H1 (cell line): ENCODE measurements at regions not wholly inside any gene's neighbourhood (a gene's known extent, or its start where the extent isn't known, plus 50 kb on each side); places are given as distances from the start of the nearest gene placed in this dataset.

Experiments
- CTCF ChIA-PET: fragments of 300-600 bp; sonication (Branson Sonifier 250); formaldehyde crosslinking; loops from one replicate; lab custom pipeline; 2021; ENCODE audit not compliant: partially characterized antibody; lab: Charles Lee
- POLR2A ChIA-PET: fragments of 300-600 bp; sonication (Branson Sonifier 250); formaldehyde crosslinking; loops from one replicate; lab custom pipeline; 2021; ENCODE audit warnings: inconsistent platforms; ENCODE audit not compliant: partially characterized antibody; lab: Charles Lee
- DNase-seq, 2 experiments: peaks; one replicate each; pipeline versions ENCODE4 v3.0.0 to v3.0.0-alpha.2; 2010 to 2022; ENCODE audit warnings: low spot score in 2 of 2, low read depth in 1 of 2, mixed read lengths in 1 of 2
- FAIRE-seq: peaks from 2 replicates; lab custom pipeline; 2011; peaks lifted over from hg19 to GRCh38; lab: Jason Lieb, UNC
- H2AFZ ChIP-seq: 2 replicates; pipeline ENCODE4 v1.8.1; 2012; ENCODE audit warnings: low read length, inconsistent platforms
- H2AK5ac ChIP-seq: 2 replicates; pipeline ENCODE4 v1.6.1; 2013; ENCODE audit warnings: low read depth, low read length
- H2BK120ac ChIP-seq: replicated peaks from 2 replicates; pipeline ENCODE3; 2013; ENCODE audit warnings: low read depth, low read length, inconsistent platforms
- H2BK12ac ChIP-seq: 2 replicates; pipeline ENCODE4 v1.6.1; 2013; ENCODE audit warnings: low read depth, low read length
- H2BK15ac ChIP-seq: 2 replicates; pipeline ENCODE4 v1.6.1; 2013; ENCODE audit warnings: low read length
- H2BK20ac ChIP-seq: 2 replicates; pipeline ENCODE4 v1.6.1; 2013; ENCODE audit warnings: low read length
- H2BK5ac ChIP-seq: 2 replicates; pipeline ENCODE4 v1.6.1; 2013; ENCODE audit warnings: low read depth, low read length
- H3K14ac ChIP-seq: 2 replicates; pipeline ENCODE4 v1.6.1; 2013; ENCODE audit warnings: inconsistent platforms; ENCODE audit not compliant: insufficient read length
- H3K18ac ChIP-seq: 2 replicates; pipeline ENCODE4 v1.6.1; 2013; ENCODE audit warnings: low read length; ENCODE audit errors: extremely low read depth
- H3K23ac ChIP-seq: 2 replicates; pipeline ENCODE4 v1.6.1; 2013; ENCODE audit warnings: inconsistent platforms; ENCODE audit not compliant: insufficient read length
- H3K23me2 ChIP-seq: 2 replicates; pipeline ENCODE4 v1.6.1; 2013; ENCODE audit warnings: low read depth, low read length
- H3K27ac ChIP-seq: 2 replicates; pipeline ENCODE4 v1.6.1; 2011; ENCODE audit warnings: low read depth, low read length, inconsistent platforms
- H3K27me3 ChIP-seq, 4 experiments: replicated peaks in 1 of 4; 1 replicate in 1 of 4; 2 replicates in 3 of 4; pipeline versions ENCODE4 v1.6.1 to v1.8.1; 2011 to 2013; ENCODE audit warnings: low read length in 3 of 4, mild to moderate bottlenecking in 3 of 4, inconsistent platforms in 2 of 4, mixed read lengths in 2 of 4, moderate library complexity in 1 of 4; ENCODE audit not compliant: control insufficient read depth in 3 of 4, insufficient read depth in 3 of 4; ENCODE audit errors: extremely low read depth in 1 of 4
- H3K36me3 ChIP-seq, 4 experiments: 2 replicates each; pipeline versions ENCODE4 v1.6.1 to v1.8.1; 2011 to 2013; ENCODE audit warnings: mild to moderate bottlenecking in 4 of 4, low read length in 3 of 4, moderate library complexity in 2 of 4, control low read depth in 1 of 4, inconsistent platforms in 1 of 4; ENCODE audit not compliant: insufficient read depth in 4 of 4, control insufficient read depth in 2 of 4
- H3K4ac ChIP-seq: replicated peaks from 2 replicates; pipeline ENCODE3; 2013; ENCODE audit warnings: low read length, low read depth, mixed read lengths, inconsistent platforms; ENCODE audit not compliant: insufficient read length
- H3K4me1 ChIP-seq, 4 experiments: replicated peaks in 1 of 4; 1 replicate in 1 of 4; 2 replicates in 3 of 4; pipeline versions ENCODE4 v1.6.1 to v1.8.1; 2011 to 2013; ENCODE audit warnings: low read length in 3 of 4, inconsistent platforms in 2 of 4, mixed read lengths in 1 of 4; ENCODE audit not compliant: insufficient read depth in 4 of 4, control insufficient read depth in 3 of 4
- H3K4me2 ChIP-seq, 2 experiments: 2 replicates each; pipeline versions ENCODE4 v1.6.1 to v1.8.1; 2011 to 2013; ENCODE audit warnings: low read depth in 2 of 2, low read length in 2 of 2, control low read depth in 1 of 2, inconsistent platforms in 1 of 2, mild to moderate bottlenecking in 1 of 2; ENCODE audit not compliant: insufficient read depth in 1 of 2
- H3K4me3 ChIP-seq, 4 experiments: fragments of 200-600, 300-600 bp in 1 of 4; sonication (generic), shearing (Covaris generic), sonication (Bioruptor Twin) in 1 of 4; 2 replicates each; pipeline versions ENCODE4 v1.5.1 to v1.8.1; 2011 to 2016; ENCODE audit warnings: low read length in 4 of 4, low read depth in 3 of 4, control low read depth in 2 of 4, inconsistent platforms in 2 of 4, mild to moderate bottlenecking in 2 of 4, mixed read lengths in 1 of 4, moderate library complexity in 1 of 4; ENCODE audit not compliant: insufficient read depth in 2 of 4; ENCODE audit errors: extremely low read depth in 1 of 4
- H3K56ac ChIP-seq: replicated peaks from 2 replicates; pipeline ENCODE3; 2013; ENCODE audit warnings: low read depth, mild to moderate bottlenecking, mixed read lengths, low read length, inconsistent platforms; ENCODE audit not compliant: insufficient read length
- H3K79me1 ChIP-seq: 2 replicates; pipeline ENCODE4 v1.6.1; 2013; ENCODE audit warnings: low read depth, low read length, control low read depth
- H3K79me2 ChIP-seq, 2 experiments: 2 replicates each; pipeline versions ENCODE4 v1.6.1 to v1.8.1; 2012 to 2013; ENCODE audit warnings: low read length in 2 of 2, mild to moderate bottlenecking in 2 of 2, inconsistent platforms in 1 of 2; ENCODE audit not compliant: insufficient read depth in 2 of 2, control insufficient read depth in 1 of 2
- H3K9ac ChIP-seq, 4 experiments: replicated peaks in 1 of 4; 1 replicate in 1 of 4; 2 replicates in 3 of 4; pipeline versions ENCODE4 v1.6.1 to v1.8.1; 2011 to 2013; ENCODE audit warnings: low read depth in 3 of 4, low read length in 3 of 4, control low read depth in 2 of 4, mild to moderate bottlenecking in 2 of 4, moderate library complexity in 2 of 4, inconsistent platforms in 1 of 4; ENCODE audit errors: extremely low read depth in 1 of 4
- H3K9me3 ChIP-seq, 2 experiments: 2 replicates each; pipeline versions ENCODE4 v1.6.1 to v1.8.1; 2012 to 2013; ENCODE audit warnings: mild to moderate bottlenecking in 2 of 2, moderate library complexity in 2 of 2, control low read depth in 1 of 2, inconsistent platforms in 1 of 2, low read depth in 1 of 2, low read length in 1 of 2, mixed read lengths in 1 of 2; ENCODE audit not compliant: insufficient read depth in 2 of 2
- H4K20me1 ChIP-seq, 2 experiments: replicated peaks in 1 of 2; 2 replicates each; pipeline versions ENCODE3 to v1.8.1; 2011 to 2013; ENCODE audit warnings: inconsistent platforms in 2 of 2, low read length in 2 of 2, mild to moderate bottlenecking in 1 of 2; ENCODE audit not compliant: insufficient read depth in 2 of 2, control insufficient read depth in 1 of 2
- H4K5ac ChIP-seq: 2 replicates; pipeline ENCODE4 v1.6.1; 2013; ENCODE audit warnings: low read length, low read depth, mixed read lengths, inconsistent platforms; ENCODE audit not compliant: insufficient read length
- H4K8ac ChIP-seq: 2 replicates; pipeline ENCODE4 v1.8.0; 2013; ENCODE audit warnings: mild to moderate bottlenecking, moderate library complexity, low read length, inconsistent platforms; ENCODE audit not compliant: insufficient read depth; ENCODE audit errors: extremely low read depth
- H4K91ac ChIP-seq: replicated peaks from 2 replicates; pipeline ENCODE3; 2013; ENCODE audit warnings: low read length, mixed read lengths, inconsistent platforms; ENCODE audit not compliant: insufficient read length
- ASH2L ChIP-seq: fragments of 200-600, 300-600 bp; sonication (generic); IDR thresholded peaks from one replicate; pipeline ENCODE4 v1.7.1; 2017; ENCODE audit warnings: low read length
- BRCA1 ChIP-seq: IDR thresholded peaks from 2 replicates; pipeline ENCODE4 v1.6.1; 2012; ENCODE audit warnings: low read depth, low read length, improper control_type of control experiment
- CBX5 ChIP-seq: fragments of 300-800, 300-1000 bp; sonication (generic); IDR thresholded peaks from 2 replicates; pipeline ENCODE4 v1.7.1; 2016; ENCODE audit warnings: antibody characterized with exemption, low read length, low read depth
- CBX8 ChIP-seq: fragments of 300-800, 300-1000 bp; sonication (generic); IDR thresholded peaks from 2 replicates; pipeline ENCODE4 v1.7.1; 2016; ENCODE audit warnings: low read depth, low read length, borderline replicate concordance
- CEBPB ChIP-seq: IDR thresholded peaks from 2 replicates; pipeline ENCODE4 v1.6.1; 2012; ENCODE audit warnings: low read depth, low read length
- GABPA ChIP-seq: IDR thresholded peaks from 2 replicates; pipeline ENCODE4 v1.6.1; 2011; ENCODE audit warnings: mild to moderate bottlenecking, low read length, moderate library complexity, borderline replicate concordance; ENCODE audit not compliant: insufficient read depth
- GTF2F1 ChIP-seq: IDR thresholded peaks from 2 replicates; pipeline ENCODE4 v1.6.1; 2012; ENCODE audit warnings: low read depth, low read length, improper control_type of control experiment, borderline replicate concordance
- HDAC6 ChIP-seq: IDR thresholded peaks from one replicate; pipeline ENCODE4 v1.7.1; 2012; ENCODE audit warnings: low read depth, mild to moderate bottlenecking, inconsistent platforms, low read length, moderate library complexity
- KDM4A ChIP-seq: IDR thresholded peaks from one replicate; pipeline ENCODE4 v1.7.1; 2012; ENCODE audit warnings: low read depth, mild to moderate bottlenecking, moderate library complexity, low read length, inconsistent platforms; ENCODE audit not compliant: severe bottlenecking
- PHF8 ChIP-seq: fragments of 200-600 bp; sonication (generic); conservative IDR thresholded peaks from 2 replicates; pipeline ENCODE4 v1.7.1; 2012; ENCODE audit warnings: low read depth, mild to moderate bottlenecking, inconsistent platforms, low read length, moderate library complexity
- POLR2AphosphoS5 ChIP-seq: IDR thresholded peaks from 2 replicates; pipeline ENCODE4 v1.6.1; 2011; ENCODE audit warnings: low read depth, low read length
- SIX5 ChIP-seq: IDR thresholded peaks from 2 replicates; pipeline ENCODE4 v1.6.1; 2011; ENCODE audit warnings: mild to moderate bottlenecking, low read depth, low read length
- TAF1 ChIP-seq: IDR thresholded peaks from 2 replicates; pipeline ENCODE4 v1.6.1; 2011; ENCODE audit warnings: mild to moderate bottlenecking, low read depth, low read length
- TEAD4 ChIP-seq: IDR thresholded peaks from 2 replicates; pipeline ENCODE4 v1.6.1; 2012; ENCODE audit warnings: low read depth, low read length, inconsistent platforms, mixed read lengths
- WGBS, 2 experiments: shearing (Covaris generic) in 1 of 2; methylation state at CpG; one replicate each; pipeline versions ENCODE4 v1.1.6 to v1.1.7; 2013 to 2015; ENCODE audit warnings: low lambda C conversion rate in 2 of 2, mixed read lengths in 2 of 2, inconsistent platforms in 1 of 2, low coverage in 1 of 2, missing lambda C conversion rate in 1 of 2; ENCODE audit not compliant: insufficient replicate concordance in 2 of 2, insufficient coverage in 1 of 2, insufficient read length in 1 of 2; ENCODE audit errors: extremely low coverage in 1 of 2, missing lambda C conversion rate in 1 of 2; 5-methylcytosine and 5-hydroxymethylcytosine counted together

- H3K79me1 ChIP-seq = no peaks in the 10 kb centered on the region
- peak overlapping the region; percentile 96; the same call in 1 of the 2 replicates for H2BK12ac ChIP-seq
- no peaks in the 10 kb centered on the region; a peak in 1 of 8 replicates for H3K36me3 ChIP-seq
- peak overlapping the region; percentile 4 for H4K5ac ChIP-seq
- H4K91ac ChIP-seq = peak overlapping the region; percentile 83
- H2AK5ac ChIP-seq = no peak overlapping the region
- 0 out of 2 replicates have a peak overlapping the region, but pooled peaks have one; percentile 46 for H2BK15ac ChIP-seq
- H3K18ac ChIP-seq = peak overlapping the region; percentile 71
- H2BK20ac ChIP-seq = peak overlapping the region; percentile 86; the same call in 1 of the 2 replicates
- peaks cover 13 to 47% (median 37%) of the 10 kb centered on the region in 4 experiments for H3K4me1 ChIP-seq
- no peak overlapping the region for H2AFZ ChIP-seq
- H3K27me3 ChIP-seq = no peaks in the 10 kb centered on the region; a peak in 1 of 7 replicates
- H3K23ac ChIP-seq = no peak overlapping the region
- 62% methylated on average over 15 of the region's 16 CpGs; no CpG with 5 or more reads in 1 of the 2 experiments for WGBS, 2 experiments
- no peak overlapping the region; a peak in 2 of 7 replicates for H3K9ac ChIP-seq
- H4K20me1 ChIP-seq = peaks cover 0 to 11% of the 10 kb centered on the region in 2 experiments
- no peak overlapping the region for H3K14ac ChIP-seq
- no peak overlapping the region for H3K4me3 ChIP-seq
- no peak overlapping the region for H3K56ac ChIP-seq
- ChIA-PET CTCF (interaction anchor here (0.8 to 2.0 kb wide), 12 partner anchors 7 to 137 kb away, joined by 3 to 9 read pairs (median 3); partner anchors contain the start of gene OLFM1), POLR2A (no interaction called here)
- peaks cover 0 to 3% of the 10 kb centered on the region in 2 experiments; a peak in 1 of 4 replicates for H3K9me3 ChIP-seq
- H4K8ac ChIP-seq = peak overlapping the region; percentile 46
- H3K4ac ChIP-seq = peak overlapping the region; percentile 57
- H2BK5ac ChIP-seq = peak overlapping the region; percentile 18; the same call in 1 of the 2 replicates
- H3K79me2 ChIP-seq = no peaks in the 10 kb centered on the region
- peaks cover 10% of the 10 kb centered on the region for H3K23me2 ChIP-seq
- DNase-seq (no peak), FAIRE-seq (no peak)
- peak overlapping the region; percentile 40 for H2BK120ac ChIP-seq
- no peak overlapping the region for H3K4me2 ChIP-seq
- 0 out of 2 replicates have a peak overlapping the region, but pooled peaks have one; percentile 27 for H3K27ac ChIP-seq
- no peak for TF ChIP-seq CBX8
- no peak for TF ChIP-seq GTF2F1
- TF ChIP-seq POLR2AphosphoS5 = no peak
- TF ChIP-seq CBX5 = no peak
- no peak for TF ChIP-seq GABPA
- no peak for TF ChIP-seq TEAD4
- TF ChIP-seq TAF1 = no peak
- TF ChIP-seq SIX5 = no peak
- TF ChIP-seq BRCA1 = no peak
- no peak for TF ChIP-seq CEBPB
- no peak for TF ChIP-seq PHF8
- TF ChIP-seq HDAC6 = no peak
- TF ChIP-seq ASH2L = no peak
- TF ChIP-seq KDM4A = no peak
These were observed 134.6 kb downstream of the OLFM1 start for GRCh38 chr9:135221951-135222631.
